PC-9 (cell line): ENCODE measurements at regions not wholly inside any gene's neighbourhood (a gene's known extent, or its start where the extent isn't known, plus 50 kb on each side); places are given as distances from the start of the nearest gene placed in this dataset.

Experiments
- EZH2 ChIP-seq: fragments of 200-600 bp; sonication (generic); IDR thresholded peaks from 2 replicates; pipeline ENCODE4 v1.8.0; 2017; ENCODE audit warnings: antibody characterized with exemption, low read depth
- TF ChIP-seq, protein P1 (sequence below): fragments of 200-600 bp; sonication (generic); conservative IDR thresholded peaks from 2 replicates; pipeline ENCODE4 v1.6.1; 2017; ENCODE audit warnings: mixed run types, antibody characterized with exemption, mild to moderate bottlenecking, moderate library complexity

DNA sequence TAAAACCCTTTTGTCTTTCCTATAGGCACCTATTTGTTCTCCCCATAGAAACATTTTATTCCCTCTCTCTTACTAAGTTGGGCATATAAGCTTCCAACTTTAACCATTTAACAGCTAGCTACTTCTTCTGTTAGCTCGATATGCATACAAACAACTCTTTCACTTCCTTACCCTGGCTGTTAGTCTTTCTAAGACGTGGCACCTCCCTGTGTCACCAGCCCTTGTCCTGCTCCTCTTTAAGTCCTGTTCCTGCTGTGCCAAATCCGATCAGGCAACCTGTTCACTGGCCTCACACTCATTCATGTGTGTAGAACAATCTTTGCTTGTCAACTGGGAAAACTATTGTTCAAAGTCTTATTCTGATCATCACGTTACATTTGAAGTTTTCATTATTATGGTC lies 1376.1 kb upstream of the TENM4 start:
- TF ChIP-seq, protein P1, sequence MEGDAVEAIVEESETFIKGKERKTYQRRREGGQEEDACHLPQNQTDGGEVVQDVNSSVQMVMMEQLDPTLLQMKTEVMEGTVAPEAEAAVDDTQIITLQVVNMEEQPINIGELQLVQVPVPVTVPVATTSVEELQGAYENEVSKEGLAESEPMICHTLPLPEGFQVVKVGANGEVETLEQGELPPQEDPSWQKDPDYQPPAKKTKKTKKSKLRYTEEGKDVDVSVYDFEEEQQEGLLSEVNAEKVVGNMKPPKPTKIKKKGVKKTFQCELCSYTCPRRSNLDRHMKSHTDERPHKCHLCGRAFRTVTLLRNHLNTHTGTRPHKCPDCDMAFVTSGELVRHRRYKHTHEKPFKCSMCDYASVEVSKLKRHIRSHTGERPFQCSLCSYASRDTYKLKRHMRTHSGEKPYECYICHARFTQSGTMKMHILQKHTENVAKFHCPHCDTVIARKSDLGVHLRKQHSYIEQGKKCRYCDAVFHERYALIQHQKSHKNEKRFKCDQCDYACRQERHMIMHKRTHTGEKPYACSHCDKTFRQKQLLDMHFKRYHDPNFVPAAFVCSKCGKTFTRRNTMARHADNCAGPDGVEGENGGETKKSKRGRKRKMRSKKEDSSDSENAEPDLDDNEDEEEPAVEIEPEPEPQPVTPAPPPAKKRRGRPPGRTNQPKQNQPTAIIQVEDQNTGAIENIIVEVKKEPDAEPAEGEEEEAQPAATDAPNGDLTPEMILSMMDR, result no peak
- TF ChIP-seq EZH2, result no peak
